NB4 (cell line): ENCODE measurements at regions not wholly inside any gene's neighbourhood (a gene's known extent, or its start where the extent isn't known, plus 50 kb on each side); places are given as distances from the start of the nearest gene placed in this dataset.

Source experiments
- POLR2A ChIP-seq: IDR thresholded peaks from 2 replicates; pipeline ENCODE4 v1.6.1; 2011; ENCODE audit warnings: mild to moderate bottlenecking; ENCODE audit not compliant: insufficient read length; ENCODE audit errors: extremely low read depth
- TF ChIP-seq, protein P1 (sequence below): IDR thresholded peaks from one replicate; pipeline ENCODE4 v1.5.1; 2012; ENCODE audit warnings: low read depth, low read length

DNA sequence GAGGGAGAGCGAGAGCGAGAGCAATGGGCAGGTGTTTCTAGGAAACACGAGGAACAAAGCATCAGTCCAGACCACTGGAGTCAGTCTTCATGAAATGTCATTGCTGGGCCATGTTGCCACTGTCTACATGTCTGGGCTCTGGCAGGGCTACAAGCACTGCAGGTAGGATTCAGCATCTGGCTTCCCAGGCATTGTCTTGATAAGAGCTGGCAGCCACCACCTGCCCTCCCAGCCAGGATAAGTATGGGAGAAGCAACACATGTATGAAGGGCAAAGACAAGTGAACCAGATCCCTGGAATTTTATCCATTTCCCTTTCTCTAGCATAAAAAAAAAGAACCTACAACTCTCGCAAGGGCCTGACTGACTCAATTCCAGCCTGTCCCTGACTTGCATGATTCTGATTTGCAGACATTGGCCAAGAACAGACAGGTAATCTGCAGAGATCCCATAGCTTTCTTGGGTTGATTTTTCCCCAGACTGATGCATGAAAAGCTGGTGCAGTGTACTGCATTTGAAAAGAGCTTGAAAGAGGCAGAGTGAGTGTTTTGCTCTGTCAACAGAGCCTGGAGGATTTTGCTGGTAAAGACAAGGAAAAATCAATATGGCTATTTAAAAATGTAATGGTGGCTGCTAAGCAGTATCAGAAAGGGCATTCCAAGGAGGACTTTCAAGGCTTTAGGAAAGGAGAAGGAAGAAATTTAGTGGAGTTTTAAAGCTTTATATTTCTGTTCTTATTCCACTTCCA is 157.2 kb upstream of the MYRIP start:
- TF ChIP-seq, protein P1, sequence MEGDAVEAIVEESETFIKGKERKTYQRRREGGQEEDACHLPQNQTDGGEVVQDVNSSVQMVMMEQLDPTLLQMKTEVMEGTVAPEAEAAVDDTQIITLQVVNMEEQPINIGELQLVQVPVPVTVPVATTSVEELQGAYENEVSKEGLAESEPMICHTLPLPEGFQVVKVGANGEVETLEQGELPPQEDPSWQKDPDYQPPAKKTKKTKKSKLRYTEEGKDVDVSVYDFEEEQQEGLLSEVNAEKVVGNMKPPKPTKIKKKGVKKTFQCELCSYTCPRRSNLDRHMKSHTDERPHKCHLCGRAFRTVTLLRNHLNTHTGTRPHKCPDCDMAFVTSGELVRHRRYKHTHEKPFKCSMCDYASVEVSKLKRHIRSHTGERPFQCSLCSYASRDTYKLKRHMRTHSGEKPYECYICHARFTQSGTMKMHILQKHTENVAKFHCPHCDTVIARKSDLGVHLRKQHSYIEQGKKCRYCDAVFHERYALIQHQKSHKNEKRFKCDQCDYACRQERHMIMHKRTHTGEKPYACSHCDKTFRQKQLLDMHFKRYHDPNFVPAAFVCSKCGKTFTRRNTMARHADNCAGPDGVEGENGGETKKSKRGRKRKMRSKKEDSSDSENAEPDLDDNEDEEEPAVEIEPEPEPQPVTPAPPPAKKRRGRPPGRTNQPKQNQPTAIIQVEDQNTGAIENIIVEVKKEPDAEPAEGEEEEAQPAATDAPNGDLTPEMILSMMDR: no peak
- no peak for TF ChIP-seq POLR2A
